Stimulated activated CD4-positive, alpha-beta T cell treated with anti-CD3 and anti-CD28 coated beads, Interleukin-4, amount 100 ng/mL, for 1 hour (primary cell): ENCODE measurements at regions not wholly inside any gene's neighbourhood (a gene's known extent, or its start where the extent isn't known, plus 50 kb on each side); places are given as distances from the start of the nearest gene placed in this dataset.
"Not testable (repeated sequence)": the region's sequence is repeated elsewhere in the genome, so short reads cannot be mapped to it uniquely, and the experiment has no call there.

Experiments
- DNase-seq: peaks from one replicate; pipeline ENCODE4 v3.0.0-alpha.2; 2020

- DNase-seq = no peak
Observed at GRCh38 chr5:1651971-1652872, 128.5 kb upstream of the LPCAT1 start.

GRCh38 chr5:1651250-1651649, 127.5 kb upstream of the LPCAT1 start:
- no peak for DNase-seq

- no peak for DNase-seq
Observed at GRCh38 chr5:1649554-1649953, 125.8 kb upstream of the LPCAT1 start.

- no peak for DNase-seq
Observed at GRCh38 chr5:1648806-1649205, 125.0 kb upstream of the LPCAT1 start.

- DNase-seq = no peak
Observed at GRCh38 chr5:1647580-1647979, 123.8 kb upstream of the LPCAT1 start.

- peak; percentile 85 for DNase-seq
Observed at GRCh38 chr5:1644810-1645571, 121.2 kb upstream of the LPCAT1 start.

- DNase-seq = not testable (repeated sequence)
Observed at GRCh38 chr5:1644393-1644809, 120.6 kb upstream of the LPCAT1 start.

GRCh38 chr5:1643651-1644392, 120.1 kb upstream of the LPCAT1 start:
- no peak for DNase-seq

GRCh38 chr5:1642621-1643061, 118.9 kb upstream of the LPCAT1 start:
- DNase-seq = no peak

GRCh38 chr5:1642221-1642620, 118.5 kb upstream of the LPCAT1 start:
- no peak for DNase-seq

GRCh38 chr5:1641560-1642166, 117.9 kb upstream of the LPCAT1 start:
- peak; percentile 73 for DNase-seq

- no peak for DNase-seq
Observed at GRCh38 chr5:1641041-1641440, 117.3 kb upstream of the LPCAT1 start.

GRCh38 chr5:1640421-1640881, 116.7 kb upstream of the LPCAT1 start:
- DNase-seq = no peak

- DNase-seq = no peak
Observed at GRCh38 chr5:1639757-1640156, 116.0 kb upstream of the LPCAT1 start.

GRCh38 chr5:1638658-1639400, 115.1 kb upstream of the LPCAT1 start:
- no peak for DNase-seq

GRCh38 chr5:1637639-1638481, 114.1 kb upstream of the LPCAT1 start:
- DNase-seq = no peak

GRCh38 chr5:1636981-1637638, 113.3 kb upstream of the LPCAT1 start:
- DNase-seq = no peak

GRCh38 chr5:1636208-1636770, 112.5 kb upstream of the LPCAT1 start:
- not testable (repeated sequence) for DNase-seq

GRCh38 chr5:1635477-1635876, 111.7 kb upstream of the LPCAT1 start:
- DNase-seq = not testable (repeated sequence)

GRCh38 chr5:1634337-1634661, 110.5 kb upstream of the LPCAT1 start:
- DNase-seq = no peak
